BLaER1 (cell line): ENCODE measurements at regions not wholly inside any gene's neighbourhood (a gene's known extent, or its start where the extent isn't known, plus 50 kb on each side); places are given as distances from the start of the nearest gene placed in this dataset.

ENCODE experiments used
- H3K27ac ChIP-seq: shearing (Covaris generic); formaldehyde crosslinking; 2 replicates; pipeline ENCODE4 v1.8.1; 2022
- H3K27me3 ChIP-seq: shearing (Covaris generic); formaldehyde crosslinking; 2 replicates; pipeline ENCODE4 v1.8.1; 2022
- H3K36me3 ChIP-seq: shearing (Covaris generic); formaldehyde crosslinking; 2 replicates; pipeline ENCODE4 v1.8.1; 2022
- H3K4me1 ChIP-seq: shearing (Covaris generic); formaldehyde crosslinking; 2 replicates; pipeline ENCODE4 v1.8.1; 2022
- H3K4me2 ChIP-seq: shearing (Covaris generic); formaldehyde crosslinking; 2 replicates; pipeline ENCODE4 v1.8.1; 2022
- H3K4me3 ChIP-seq: shearing (Covaris generic); formaldehyde crosslinking; 2 replicates; pipeline ENCODE4 v1.8.1; 2022
- H3K9ac ChIP-seq: shearing (Covaris generic); formaldehyde crosslinking; 2 replicates; pipeline ENCODE4 v1.8.1; 2022
- H3K9me3 ChIP-seq: shearing (Covaris generic); formaldehyde crosslinking; 2 replicates; pipeline ENCODE4 v1.8.1; 2022
- H4K20me1 ChIP-seq: shearing (Covaris generic); formaldehyde crosslinking; 2 replicates; pipeline ENCODE4 v1.8.1; 2022
- Cebpa-rat ChIP-seq: shearing (Covaris generic); IDR thresholded peaks from 2 replicates; pipeline ENCODE4 v1.8.1; 2022

DNA sequence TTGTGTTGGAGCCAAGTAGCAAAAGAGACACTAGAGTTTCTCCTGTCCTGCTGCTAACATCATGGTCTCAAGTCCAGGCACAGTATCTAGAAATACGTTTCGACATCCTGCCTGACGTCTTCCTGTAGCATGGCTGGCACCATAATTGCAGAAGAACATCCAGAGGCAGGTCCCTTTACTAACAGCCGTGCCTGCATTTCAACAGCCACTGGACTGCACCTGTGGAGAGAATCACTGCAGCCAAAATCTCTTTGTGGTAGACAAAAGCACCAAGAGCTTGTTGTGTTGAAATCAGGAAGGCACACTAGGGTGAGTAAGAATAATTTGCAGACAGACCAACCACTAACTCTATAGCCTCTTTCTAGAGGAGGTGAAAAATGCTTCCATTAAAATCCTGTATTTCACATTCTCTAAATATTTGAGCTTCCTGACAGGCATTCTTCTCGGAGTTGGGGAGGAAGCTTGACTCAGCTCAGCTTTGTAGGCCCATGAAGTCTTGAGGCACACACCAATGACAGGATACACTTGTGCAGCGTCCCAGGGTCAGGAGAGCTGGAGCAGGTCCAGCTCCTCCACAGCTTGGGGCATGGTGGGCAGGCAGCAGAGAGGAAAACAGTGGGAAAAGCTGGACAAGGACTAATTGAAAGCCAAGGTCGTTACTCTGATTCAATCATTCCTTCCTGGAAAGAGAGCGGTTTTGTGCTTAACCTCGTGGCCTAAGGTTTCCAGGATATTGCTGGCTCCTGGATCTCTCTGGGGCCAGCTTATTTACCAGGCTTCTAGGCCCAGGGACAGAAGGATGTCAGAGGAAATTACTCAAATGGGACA is 244.9 kb downstream of the FAM43A start:
- no peak overlapping the region for H3K9ac ChIP-seq
- no peaks in the 10 kb centered on the region for H4K20me1 ChIP-seq
- no peaks in the 10 kb centered on the region for H3K36me3 ChIP-seq
- H3K4me3 ChIP-seq = no peak overlapping the region
- peaks cover 12% of the 10 kb centered on the region for H3K9me3 ChIP-seq
- no peak overlapping the region for H3K27ac ChIP-seq
- peaks cover 13% of the 10 kb centered on the region for H3K4me1 ChIP-seq
- no peak for TF ChIP-seq Cebpa-rat
- no peak overlapping the region for H3K4me2 ChIP-seq
- H3K27me3 ChIP-seq = no peaks in the 10 kb centered on the region

DNA sequence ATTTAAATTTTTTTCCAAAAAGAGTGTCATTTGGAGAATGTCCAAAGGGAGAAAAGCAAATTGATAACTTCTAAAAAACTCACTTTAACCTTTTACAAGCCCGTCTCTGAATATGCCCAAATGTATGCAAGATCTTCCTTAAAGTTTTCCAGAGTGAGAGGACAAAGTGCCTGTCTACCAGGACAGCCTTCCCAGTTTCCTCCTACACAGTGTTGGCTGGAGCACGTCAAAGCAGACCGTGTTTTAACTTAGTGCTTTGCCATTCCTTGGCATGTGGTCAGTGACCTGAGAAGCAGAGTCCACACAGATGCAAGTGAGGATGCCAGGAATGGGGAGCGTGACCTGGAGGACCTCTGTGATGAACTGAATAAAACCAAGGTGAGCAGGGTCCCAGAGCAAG is 245.7 kb downstream of the FAM43A start:
- H4K20me1 ChIP-seq = no peaks in the 10 kb centered on the region
- no peak overlapping the region for H3K9ac ChIP-seq
- no peak overlapping the region for H3K4me3 ChIP-seq
- peaks cover 12% of the 10 kb centered on the region for H3K9me3 ChIP-seq
- no peaks in the 10 kb centered on the region for H3K36me3 ChIP-seq
- H3K27me3 ChIP-seq = no peaks in the 10 kb centered on the region
- H3K4me2 ChIP-seq = no peak overlapping the region
- H3K4me1 ChIP-seq = peaks cover 12% of the 10 kb centered on the region; the same call in 1 of the 2 replicates
- no peak overlapping the region for H3K27ac ChIP-seq
- no peak for TF ChIP-seq Cebpa-rat

DNA sequence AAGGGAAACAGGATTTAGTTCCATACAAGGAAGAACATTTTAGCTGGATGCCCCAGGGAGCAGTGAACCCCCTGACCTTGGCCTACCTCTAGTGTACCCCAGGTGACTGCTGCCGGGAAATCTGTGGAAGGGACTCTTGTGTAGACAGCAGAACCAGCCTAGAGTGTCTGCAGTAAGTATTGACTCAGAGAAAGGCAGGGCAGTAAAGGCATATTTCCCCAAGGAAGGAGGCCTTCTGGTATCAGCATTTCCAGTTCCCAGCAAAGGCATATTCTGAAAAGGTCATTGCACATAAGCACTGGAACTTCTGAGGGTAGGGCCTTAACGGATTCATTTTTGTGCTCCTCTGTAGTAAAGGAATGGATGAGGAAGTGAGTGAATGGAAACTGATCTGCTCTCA is 246.2 kb downstream of the FAM43A start:
- Histone ChIP-seq H3K4me3 (no peak overlapping the region), H4K20me1 (no peaks in the 10 kb centered on the region), H3K9ac (no peak overlapping the region), H3K4me1 (peaks cover 12% of the 10 kb centered on the region; the same call in 1 of the 2 replicates), H3K4me2 (no peak overlapping the region), H3K36me3 (no peaks in the 10 kb centered on the region), H3K27ac (no peak overlapping the region), H3K27me3 (no peaks in the 10 kb centered on the region), H3K9me3 (peaks cover 12% of the 10 kb centered on the region)
- TF ChIP-seq Cebpa-rat = no peak

DNA sequence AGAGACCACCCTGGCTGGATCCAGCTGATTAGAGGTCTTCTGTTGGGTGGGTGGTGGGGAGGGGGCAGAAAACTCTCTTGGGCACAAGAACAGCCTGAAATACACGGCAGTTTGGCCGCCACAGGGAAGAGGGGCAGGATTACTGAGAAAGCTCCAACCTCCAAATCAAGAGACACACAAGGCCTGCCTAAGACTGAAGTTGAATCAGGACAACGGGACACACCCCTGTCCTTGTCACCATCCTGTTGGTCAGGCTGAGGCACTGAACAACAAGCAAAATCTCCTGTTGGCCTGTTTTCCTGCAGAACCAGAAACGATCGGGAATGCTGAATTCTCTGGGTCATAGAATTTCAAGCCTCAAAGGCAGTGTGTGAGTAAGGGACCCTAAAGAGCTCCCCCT is 247.8 kb downstream of the FAM43A start:
- no peaks in the 10 kb centered on the region for H3K36me3 ChIP-seq

DNA sequence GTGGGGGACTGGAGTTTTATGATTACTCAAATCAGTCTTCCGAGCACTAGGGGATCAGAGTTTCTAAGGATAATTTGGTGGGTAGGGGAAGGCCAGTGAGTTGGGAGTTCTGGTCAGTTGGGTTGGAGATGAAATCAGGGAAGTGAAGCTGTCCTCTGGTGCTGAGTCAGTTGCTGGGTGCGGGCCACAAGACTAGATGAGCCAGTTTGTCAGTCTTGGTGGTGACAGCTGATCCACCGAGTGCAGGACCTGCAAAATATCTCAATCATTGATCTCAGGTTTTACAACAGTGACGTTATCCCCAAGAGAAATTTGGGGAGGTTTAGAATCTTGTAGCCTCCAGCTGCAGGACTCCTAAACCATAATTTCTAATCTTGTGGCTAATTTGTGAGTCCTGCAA is 249.4 kb downstream of the FAM43A start:
- Histone ChIP-seq H3K4me2 (no peak overlapping the region), H3K4me1 (no peaks in the 10 kb centered on the region)

More for the DNA sequence above, 247.8 kb downstream of the FAM43A start:
- no peak overlapping the region for H3K27ac ChIP-seq
- H4K20me1 ChIP-seq = no peaks in the 10 kb centered on the region
- no peak overlapping the region for H3K4me2 ChIP-seq
- H3K9me3 ChIP-seq = peaks cover 12% of the 10 kb centered on the region
- no peak overlapping the region for H3K4me3 ChIP-seq
- no peak overlapping the region for H3K9ac ChIP-seq
- no peak for TF ChIP-seq Cebpa-rat
- no peaks in the 10 kb centered on the region for H3K27me3 ChIP-seq
- peaks cover 10% of the 10 kb centered on the region; the same call in 1 of the 2 replicates for H3K4me1 ChIP-seq

DNA sequence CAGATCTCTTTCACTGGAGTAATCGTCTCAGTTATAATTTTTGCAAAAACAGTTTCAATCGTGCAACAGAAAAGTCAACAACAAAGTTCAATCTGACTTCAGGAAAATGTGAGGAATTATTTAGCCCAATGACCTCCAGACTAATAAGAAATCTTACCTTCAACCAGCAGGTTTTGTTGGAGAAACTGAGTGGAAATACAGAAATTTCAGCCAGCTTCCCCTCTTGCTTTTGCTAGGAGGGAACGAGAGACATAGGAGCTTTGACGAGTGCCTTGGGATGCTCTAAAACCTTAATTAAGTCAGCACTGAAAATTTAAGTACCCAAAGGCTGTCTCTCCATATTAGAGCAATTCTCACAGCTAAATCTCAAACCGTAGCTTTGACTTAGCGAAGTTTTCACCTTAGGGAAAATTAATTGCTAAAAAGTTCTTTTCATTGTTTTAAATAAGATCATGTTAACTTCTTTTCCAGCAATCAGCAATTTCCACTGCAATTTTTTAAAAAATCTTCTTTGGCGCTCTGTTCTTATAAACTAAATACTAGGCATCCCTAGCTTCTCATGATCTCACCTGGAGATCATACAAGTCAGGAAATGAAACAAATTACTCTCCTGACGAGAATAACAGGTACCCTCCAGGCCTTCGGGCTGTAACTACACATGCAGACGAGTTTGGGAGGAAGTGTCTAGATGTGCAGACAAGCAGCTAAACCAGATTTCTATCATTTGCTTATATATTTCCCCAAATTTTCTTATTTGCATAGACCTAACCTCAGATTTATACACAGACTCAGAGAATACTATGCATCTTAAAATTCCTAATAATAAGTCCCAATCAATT is 250.2 kb downstream of the FAM43A start:
- Histone ChIP-seq H3K27ac (no peak overlapping the region), H3K9ac (no peak overlapping the region)

More for the DNA sequence above, 249.4 kb downstream of the FAM43A start:
- Histone ChIP-seq H3K9ac (no peak overlapping the region), H3K9me3 (peaks cover 12% of the 10 kb centered on the region), H3K27me3 (no peaks in the 10 kb centered on the region), H4K20me1 (no peaks in the 10 kb centered on the region), H3K27ac (no peak overlapping the region), H3K4me3 (no peak overlapping the region), H3K36me3 (no peaks in the 10 kb centered on the region)
- no peak for TF ChIP-seq Cebpa-rat

DNA sequence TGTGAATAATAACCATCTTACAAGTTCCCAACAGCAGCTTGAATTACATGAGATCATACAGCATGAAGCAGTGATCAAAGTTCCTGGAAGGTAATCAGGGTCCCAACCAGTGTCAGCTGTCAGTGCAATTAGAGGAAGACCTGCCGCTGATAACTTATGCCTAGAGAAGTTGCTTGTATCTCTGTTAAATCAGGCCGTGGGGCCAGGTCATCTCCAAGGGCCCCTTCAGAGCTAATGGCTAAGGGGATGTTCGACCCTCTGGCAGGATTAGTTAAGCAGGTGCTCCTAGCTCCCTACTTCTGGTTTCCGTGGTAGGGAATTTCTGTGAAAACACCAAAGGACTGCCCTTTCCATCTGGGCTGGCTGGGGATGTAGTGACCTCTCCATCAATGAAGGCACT is 251.0 kb downstream of the FAM43A start:
- Histone ChIP-seq H3K27me3 (no peaks in the 10 kb centered on the region), H3K4me3 (no peak overlapping the region), H3K9ac (no peak overlapping the region), H3K4me1 (no peaks in the 10 kb centered on the region), H4K20me1 (no peaks in the 10 kb centered on the region), H3K9me3 (peaks cover 12% of the 10 kb centered on the region), H3K27ac (no peak overlapping the region), H3K36me3 (no peaks in the 10 kb centered on the region), H3K4me2 (no peak overlapping the region)
- TF ChIP-seq Cebpa-rat = no peak

More for the DNA sequence above, 250.2 kb downstream of the FAM43A start:
- no peaks in the 10 kb centered on the region for H3K36me3 ChIP-seq
- no peak for TF ChIP-seq Cebpa-rat
- no peaks in the 10 kb centered on the region for H3K4me1 ChIP-seq
- H4K20me1 ChIP-seq = no peaks in the 10 kb centered on the region
- no peak overlapping the region for H3K4me3 ChIP-seq
- H3K9me3 ChIP-seq = peaks cover 12% of the 10 kb centered on the region
- H3K4me2 ChIP-seq = no peak overlapping the region
- H3K27me3 ChIP-seq = no peaks in the 10 kb centered on the region

DNA sequence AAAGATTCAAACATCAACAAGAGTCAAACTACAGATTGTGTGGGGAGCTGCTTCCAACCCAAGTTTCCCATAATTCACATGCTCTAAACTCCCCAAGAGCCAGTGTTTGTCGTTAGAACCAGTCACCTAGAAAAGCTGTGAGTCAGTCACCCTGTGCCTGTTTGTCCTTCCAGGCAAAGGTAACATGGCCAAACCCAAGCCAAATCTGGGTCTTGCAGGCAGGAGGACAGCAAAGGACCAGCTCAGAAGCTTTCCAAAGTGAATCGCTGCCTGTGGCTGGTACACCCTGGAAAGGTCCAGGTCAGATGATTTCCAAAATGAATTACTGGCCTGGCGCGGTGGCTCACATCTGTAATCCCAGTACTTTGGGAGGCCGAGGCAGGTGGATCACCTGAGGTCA is 251.5 kb downstream of the FAM43A start:
- Histone ChIP-seq H3K27ac (no peak overlapping the region), H3K4me2 (no peak overlapping the region), H3K4me3 (no peak overlapping the region), H3K4me1 (no peaks in the 10 kb centered on the region), H3K9ac (no peak overlapping the region), H4K20me1 (no peaks in the 10 kb centered on the region), H3K27me3 (no peaks in the 10 kb centered on the region), H3K36me3 (no peaks in the 10 kb centered on the region), H3K9me3 (peaks cover 12% of the 10 kb centered on the region)
- no peak for TF ChIP-seq Cebpa-rat

DNA sequence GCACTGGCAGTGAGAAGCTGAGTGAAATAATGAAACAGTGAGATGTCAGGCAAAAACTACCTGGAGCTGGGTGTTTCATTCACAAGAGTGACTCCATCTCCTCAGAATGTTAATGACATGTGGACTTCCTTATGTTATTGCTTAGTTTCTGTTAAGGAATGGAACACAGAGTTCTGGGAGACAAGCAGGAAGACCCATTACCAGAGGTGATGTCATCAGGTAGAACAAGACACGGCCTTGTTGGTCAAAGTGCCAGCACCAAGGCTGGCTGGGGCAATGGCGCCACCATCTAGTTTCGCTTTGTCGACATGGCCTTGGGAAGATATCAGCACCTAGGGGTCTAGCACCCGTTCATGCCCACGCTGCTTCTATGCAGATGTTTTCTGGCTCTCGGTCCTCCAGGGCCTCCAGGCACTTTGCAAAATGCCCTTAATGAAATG is 252.2 kb downstream of the FAM43A start:
- Histone ChIP-seq H3K4me3 (no peak overlapping the region), H4K20me1 (no peaks in the 10 kb centered on the region), H3K4me2 (no peak overlapping the region), H3K4me1 (peaks cover 4% of the 10 kb centered on the region), H3K27me3 (no peaks in the 10 kb centered on the region), H3K9me3 (peaks cover 6% of the 10 kb centered on the region), H3K36me3 (no peaks in the 10 kb centered on the region), H3K27ac (no peak overlapping the region), H3K9ac (no peak overlapping the region)
- no peak for TF ChIP-seq Cebpa-rat
